ENCODE measurements at regions not wholly inside any gene's neighbourhood (a gene's known extent, or its start where the extent isn't known, plus 50 kb on each side); places are given as distances from the start of the nearest gene placed in this dataset.

DNA sequence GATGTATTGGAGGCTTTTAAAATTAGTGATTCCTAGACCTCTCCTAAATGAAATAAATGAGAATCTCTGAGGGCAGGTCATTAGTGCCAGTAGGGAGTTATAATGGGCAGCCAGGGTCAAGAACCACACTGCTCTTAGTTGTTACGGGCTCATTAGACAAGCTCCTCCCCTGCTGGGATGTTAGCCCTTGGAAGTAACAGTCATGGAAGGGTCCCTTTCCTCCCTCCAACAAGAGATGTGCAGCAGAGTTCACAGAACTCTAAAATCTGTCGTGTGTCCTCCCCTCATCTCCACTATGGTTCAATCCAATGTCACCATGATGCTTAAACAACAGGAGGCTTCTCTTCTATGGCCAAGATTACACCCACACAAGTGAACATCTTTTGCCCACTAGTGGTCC is 419.5 kb downstream of the INSC start:
- Histone ChIP-seq H3K9me3 (peaks cover 0 to 10% (median 0%) of the 10 kb centered on the region in 11 donors), H3K27me3 (no peaks in the 10 kb centered on the region), H3K36me3 (no peaks in the 10 kb centered on the region), H3K4me3 (no peak overlapping the region), H3K4me1 (peaks cover 0 to 5% (median 0%) of the 10 kb centered on the region in 9 donors), H3K27ac (no peak overlapping the region)
- DNase-seq = no peak
- intact Hi-C loops (cut with DNase I) = no loop called here
- WGBS, 2 donors = 92 to 93% methylated on average over 2 of the region's 2 CpGs
- no peak for ATAC-seq
- TF ChIP-seq, protein P1, sequence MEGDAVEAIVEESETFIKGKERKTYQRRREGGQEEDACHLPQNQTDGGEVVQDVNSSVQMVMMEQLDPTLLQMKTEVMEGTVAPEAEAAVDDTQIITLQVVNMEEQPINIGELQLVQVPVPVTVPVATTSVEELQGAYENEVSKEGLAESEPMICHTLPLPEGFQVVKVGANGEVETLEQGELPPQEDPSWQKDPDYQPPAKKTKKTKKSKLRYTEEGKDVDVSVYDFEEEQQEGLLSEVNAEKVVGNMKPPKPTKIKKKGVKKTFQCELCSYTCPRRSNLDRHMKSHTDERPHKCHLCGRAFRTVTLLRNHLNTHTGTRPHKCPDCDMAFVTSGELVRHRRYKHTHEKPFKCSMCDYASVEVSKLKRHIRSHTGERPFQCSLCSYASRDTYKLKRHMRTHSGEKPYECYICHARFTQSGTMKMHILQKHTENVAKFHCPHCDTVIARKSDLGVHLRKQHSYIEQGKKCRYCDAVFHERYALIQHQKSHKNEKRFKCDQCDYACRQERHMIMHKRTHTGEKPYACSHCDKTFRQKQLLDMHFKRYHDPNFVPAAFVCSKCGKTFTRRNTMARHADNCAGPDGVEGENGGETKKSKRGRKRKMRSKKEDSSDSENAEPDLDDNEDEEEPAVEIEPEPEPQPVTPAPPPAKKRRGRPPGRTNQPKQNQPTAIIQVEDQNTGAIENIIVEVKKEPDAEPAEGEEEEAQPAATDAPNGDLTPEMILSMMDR (IDR thresholded peaks at IDR 0.05) = no peak

DNA sequence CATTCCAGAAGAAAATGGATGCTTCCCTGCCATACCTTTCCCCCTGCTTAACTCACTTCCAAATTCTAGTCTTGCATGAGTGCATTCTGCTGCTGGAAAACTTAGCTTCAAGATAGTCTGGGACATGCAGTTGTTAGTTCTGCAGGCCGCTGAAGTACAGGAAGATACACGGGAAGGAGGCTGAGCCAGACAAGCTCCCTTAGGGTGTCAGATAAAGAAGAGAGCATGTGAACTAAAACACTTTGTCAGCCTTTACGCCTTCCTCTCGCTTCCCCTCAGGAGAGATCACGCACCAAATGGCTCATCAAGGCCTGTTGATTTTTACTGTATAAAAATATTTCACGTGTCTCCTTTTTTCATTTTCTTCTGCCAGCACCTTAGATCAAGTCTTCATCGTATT is 420.7 kb downstream of the INSC start:
- peaks cover 0 to 5% (median 0%) of the 10 kb centered on the region in 9 donors for H3K4me1 ChIP-seq
- no peaks in the 10 kb centered on the region for H3K36me3 ChIP-seq
- H3K27me3 ChIP-seq = no peaks in the 10 kb centered on the region
- 51% methylated on average over 7 of the region's 7 CpGs for WGBS, 2 donors
- ATAC-seq (peak in 2 of 8 donors; percentile 35 to 55), DNase-seq (no peak)
- no peak overlapping the region for H3K27ac ChIP-seq
- H3K4me3 ChIP-seq = no peak overlapping the region
- H3K9me3 ChIP-seq = peaks cover 0 to 10% (median 0%) of the 10 kb centered on the region in 11 donors
- intact Hi-C loops (cut with DNase I) = no loop called here
- TF ChIP-seq, protein P1 (IDR thresholded peaks at IDR 0.05) = no peak

DNA sequence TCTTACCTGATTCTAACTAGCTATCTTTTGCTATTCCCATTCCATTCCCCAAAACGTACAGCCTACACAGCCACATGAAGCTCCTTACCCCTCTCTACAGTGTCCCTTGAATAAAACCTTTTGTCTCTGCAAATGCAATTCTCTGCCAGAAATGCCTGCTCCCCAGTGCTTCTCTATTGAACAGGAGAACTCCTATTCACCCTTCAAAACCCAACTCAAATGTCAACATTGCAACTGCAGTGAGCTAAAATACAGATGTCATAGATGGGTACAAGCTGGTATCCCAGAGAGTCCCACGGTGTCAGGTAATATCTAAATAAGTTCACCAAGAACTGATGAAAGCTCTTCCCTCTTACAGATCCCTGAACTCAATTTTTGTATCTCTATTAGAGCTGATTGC is 421.7 kb downstream of the INSC start:
- WGBS, 2 donors = 74 to 94% methylated on average over 2 of the region's 2 CpGs
- H3K27me3 ChIP-seq = no peaks in the 10 kb centered on the region
- ATAC-seq = no peak
- no peak for DNase-seq
- intact Hi-C loops (cut with DNase I) = no loop called here
- peaks cover 0 to 5% (median 0%) of the 10 kb centered on the region in 9 donors for H3K4me1 ChIP-seq
- H3K9me3 ChIP-seq = peaks cover 0 to 10% (median 0%) of the 10 kb centered on the region in 11 donors
- no peak overlapping the region for H3K4me3 ChIP-seq
- H3K27ac ChIP-seq = no peak overlapping the region
- TF ChIP-seq, protein P1 (IDR thresholded peaks at IDR 0.05) = no peak
- H3K36me3 ChIP-seq = no peaks in the 10 kb centered on the region

DNA sequence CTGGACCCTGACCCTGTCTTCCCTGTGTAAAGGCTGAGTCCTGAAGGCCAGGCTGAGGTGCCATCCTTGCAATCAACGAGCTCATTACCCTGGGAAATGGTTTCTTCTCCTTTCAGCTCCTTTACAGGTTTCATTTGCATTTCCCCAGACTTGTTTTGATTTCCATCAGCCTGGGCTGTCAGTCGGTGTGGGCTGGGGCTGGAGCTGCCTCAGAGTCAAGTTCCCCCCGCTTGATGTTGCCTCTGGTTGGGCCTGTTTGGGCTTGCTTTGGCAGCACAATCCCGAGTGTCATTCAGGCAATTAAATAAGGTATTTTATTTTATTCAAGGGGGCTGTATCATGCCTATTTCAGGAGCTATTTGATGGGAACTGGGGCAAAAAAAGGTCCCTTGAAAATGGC is 424.9 kb downstream of the INSC start:
- intact Hi-C loops (cut with DNase I) = no loop called here
- WGBS, 2 donors = 67 to 78% methylated on average over 4 of the region's 4 CpGs
- Histone ChIP-seq H3K27ac (no peak overlapping the region), H3K4me1 (peaks cover 0 to 5% (median 0%) of the 10 kb centered on the region in 9 donors), H3K27me3 (no peaks in the 10 kb centered on the region), H3K9me3 (no peaks in the 10 kb centered on the region), H3K36me3 (no peaks in the 10 kb centered on the region), H3K4me3 (no peak overlapping the region)
- DNase-seq (no peak), ATAC-seq (no peak)
- TF ChIP-seq, protein P1 (IDR thresholded peaks at IDR 0.05) = no peak

All from heart right ventricle (tissue), 16 donors.